ENCODE measurements at regions not wholly inside any gene's neighbourhood (a gene's known extent, or its start where the extent isn't known, plus 50 kb on each side); places are given as distances from the start of the nearest gene placed in this dataset.

DNA sequence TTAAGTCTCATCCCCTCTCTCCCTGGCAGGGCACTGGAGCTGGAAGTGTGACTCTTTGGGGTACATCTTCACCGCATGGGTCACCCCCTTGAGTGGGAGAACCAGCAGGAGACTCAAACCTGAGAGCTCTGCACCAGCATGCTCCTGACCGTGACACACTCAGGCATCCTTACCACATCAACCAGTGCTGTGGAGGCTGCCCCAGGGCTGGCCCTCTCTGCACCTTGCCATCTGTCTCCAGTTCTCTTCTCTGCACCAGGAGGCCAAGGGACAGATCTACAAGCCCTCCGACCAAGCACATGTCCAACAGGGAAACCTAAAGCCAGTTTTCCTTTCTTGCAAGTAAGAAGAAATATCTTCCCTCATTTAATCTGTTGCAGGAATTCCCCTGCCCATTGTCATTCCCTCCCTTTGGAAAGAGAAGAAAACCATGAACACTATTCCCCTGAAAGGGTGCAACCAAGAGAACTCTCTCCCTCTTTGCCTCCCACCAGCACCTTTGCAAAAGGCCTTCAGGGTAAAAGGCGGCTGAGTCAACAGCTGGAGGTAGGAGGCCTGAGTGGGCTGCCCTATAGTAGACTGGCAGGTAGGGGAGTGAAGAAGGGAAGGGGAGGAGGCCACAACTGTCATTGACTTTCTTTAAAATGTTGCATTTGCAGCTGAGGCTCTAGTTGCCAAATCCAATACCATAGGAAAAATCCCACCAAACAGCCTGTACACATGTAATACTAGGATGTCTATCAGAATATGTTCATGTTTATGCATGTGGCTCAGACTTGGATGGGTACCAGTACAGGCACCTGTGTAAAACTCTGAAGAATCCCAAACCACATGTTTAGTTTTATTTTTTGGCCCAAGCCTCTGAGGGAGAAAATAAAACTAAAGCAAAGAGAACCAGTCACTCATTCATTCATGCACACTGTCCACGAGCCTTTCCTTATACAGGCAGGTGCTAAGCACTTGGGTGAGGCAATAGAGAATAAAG lies 117.0 kb downstream of the WT1 start:
- POLR2A ChIA-PET = interaction anchor here (0.5 kb wide), 1 partner anchor 18 kb away, joined by 3 read pairs; no protein-coding TSS in a partner anchor
- TF ChIP-seq ASH2L (IDR thresholded peaks at IDR 0.05; ENCODE audit: borderline replicate concordance, low read depth) (no peak), TBL1XR1 (IDR thresholded peaks at IDR 0.05; ENCODE audit: low read depth, low read length) (no peak), SMAD5 (IDR thresholded peaks at IDR 0.05; ENCODE audit: low read depth) (no peak), ZNF207 (IDR thresholded peaks at IDR 0.05; ENCODE audit: borderline replicate concordance) (no peak), CHD2 (IDR thresholded peaks at IDR 0.05; ENCODE audit: borderline replicate concordance, low read depth, low read length) (no peak), RELA (IDR thresholded peaks at IDR 0.05; ENCODE audit: borderline replicate concordance, partially characterized antibody) (no peak), CREM (IDR thresholded peaks at IDR 0.05; ENCODE audit: low read depth) (no peak), MTA2 (IDR thresholded peaks at IDR 0.05; ENCODE audit: low read depth) (no peak), YBX1 (IDR thresholded peaks at IDR 0.05) (no peak), CBX3 (IDR thresholded peaks at IDR 0.05; ENCODE audit: borderline replicate concordance, low read depth) (no peak)
- TF ChIP-seq, protein P1, sequence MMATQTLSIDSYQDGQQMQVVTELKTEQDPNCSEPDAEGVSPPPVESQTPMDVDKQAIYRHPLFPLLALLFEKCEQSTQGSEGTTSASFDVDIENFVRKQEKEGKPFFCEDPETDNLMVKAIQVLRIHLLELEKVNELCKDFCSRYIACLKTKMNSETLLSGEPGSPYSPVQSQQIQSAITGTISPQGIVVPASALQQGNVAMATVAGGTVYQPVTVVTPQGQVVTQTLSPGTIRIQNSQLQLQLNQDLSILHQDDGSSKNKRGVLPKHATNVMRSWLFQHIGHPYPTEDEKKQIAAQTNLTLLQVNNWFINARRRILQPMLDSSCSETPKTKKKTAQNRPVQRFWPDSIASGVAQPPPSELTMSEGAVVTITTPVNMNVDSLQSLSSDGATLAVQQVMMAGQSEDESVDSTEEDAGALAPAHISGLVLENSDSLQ (IDR thresholded peaks at IDR 0.05) = no peak
- TF ChIP-seq, protein P2, sequence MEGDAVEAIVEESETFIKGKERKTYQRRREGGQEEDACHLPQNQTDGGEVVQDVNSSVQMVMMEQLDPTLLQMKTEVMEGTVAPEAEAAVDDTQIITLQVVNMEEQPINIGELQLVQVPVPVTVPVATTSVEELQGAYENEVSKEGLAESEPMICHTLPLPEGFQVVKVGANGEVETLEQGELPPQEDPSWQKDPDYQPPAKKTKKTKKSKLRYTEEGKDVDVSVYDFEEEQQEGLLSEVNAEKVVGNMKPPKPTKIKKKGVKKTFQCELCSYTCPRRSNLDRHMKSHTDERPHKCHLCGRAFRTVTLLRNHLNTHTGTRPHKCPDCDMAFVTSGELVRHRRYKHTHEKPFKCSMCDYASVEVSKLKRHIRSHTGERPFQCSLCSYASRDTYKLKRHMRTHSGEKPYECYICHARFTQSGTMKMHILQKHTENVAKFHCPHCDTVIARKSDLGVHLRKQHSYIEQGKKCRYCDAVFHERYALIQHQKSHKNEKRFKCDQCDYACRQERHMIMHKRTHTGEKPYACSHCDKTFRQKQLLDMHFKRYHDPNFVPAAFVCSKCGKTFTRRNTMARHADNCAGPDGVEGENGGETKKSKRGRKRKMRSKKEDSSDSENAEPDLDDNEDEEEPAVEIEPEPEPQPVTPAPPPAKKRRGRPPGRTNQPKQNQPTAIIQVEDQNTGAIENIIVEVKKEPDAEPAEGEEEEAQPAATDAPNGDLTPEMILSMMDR (IDR thresholded peaks at IDR 0.05 in 2 of 3, conservative IDR thresholded peaks at IDR 0.05 in 1 of 3; ENCODE audit: control insufficient read depth in 2 of 3, extremely low read depth in 1 of 3, insufficient read depth in 1 of 3, low read depth in 3 of 3, low read length in 3 of 3) = no peak
- H3K4me3 ChIP-seq = no peak overlapping the region
- peaks cover 0 to 4% of the 10 kb centered on the region in 2 experiments; a peak in 1 of 4 replicates for H3K27me3 ChIP-seq (replicated peaks in 1 of 2; ENCODE audit: control insufficient read depth in 2 of 2, insufficient read depth in 2 of 2, low read length in 1 of 2)
- no peaks in the 10 kb centered on the region for H3K4me1 ChIP-seq (ENCODE audit: control insufficient read depth, insufficient read depth, low read length)
- WGBS (ENCODE audit: insufficient coverage, insufficient replicate concordance, low lambda C conversion rate, missing lambda C conversion rate) = 27% methylated on average over 5 of the region's 5 CpGs
- no peaks in the 10 kb centered on the region for H3K36me3 ChIP-seq (ENCODE audit: control insufficient read depth in 2 of 2, insufficient read depth in 2 of 2, low read length in 1 of 2)
- no peaks in the 10 kb centered on the region; the same call in 2 of the 3 replicates for H3K9me3 ChIP-seq (replicated peaks; ENCODE audit: control insufficient read depth, insufficient read depth, low read length)
- FAIRE-seq = no peak
- in situ Hi-C loops (cut with MboI) = no loop called here
- RAD21 ChIA-PET (ENCODE audit: unreplicated experiment) = interaction anchor here (0.5 kb wide), 1 partner anchor 251 kb away, joined by 3 read pairs; no protein-coding TSS in a partner anchor
- H4K20me1 ChIP-seq (ENCODE audit: control insufficient read depth, insufficient read depth) = no peaks in the 10 kb centered on the region
- DNase-seq (ENCODE audit: low read depth, low spot score) = no peak
- SMC1A ChIA-PET (ENCODE audit: uncharacterized antibody, unreplicated experiment) = interaction anchor here (1.2 kb wide), 1 partner anchor 14 kb away, joined by 4 read pairs; no protein-coding TSS in a partner anchor
- intact Hi-C loops (cut with micrococcal nuclease; ENCODE audit: unreplicated experiment) = no loop called here
- H3K9ac ChIP-seq (ENCODE audit: control insufficient read depth, insufficient read depth, low read length) = no peak overlapping the region
- BruUV-seq (replicated peaks) = no TSS peak
- H3K27ac ChIP-seq (ENCODE audit: control insufficient read depth, insufficient read depth) = no peak overlapping the region
- CTCF ChIA-PET = interaction anchor here (2.8 kb wide), 1 partner anchor 475 kb away, joined by 8 read pairs; no protein-coding TSS in a partner anchor
- H3K4me2 ChIP-seq (ENCODE audit: control insufficient read depth, insufficient read depth) = no peak overlapping the region
- no peak for ATAC-seq
- no peaks in the 10 kb centered on the region for H3K79me2 ChIP-seq (ENCODE audit: control insufficient read depth, insufficient read depth, low read length)
- H2AFZ ChIP-seq (ENCODE audit: control insufficient read depth, low read depth, low read length) = no peak overlapping the region

Measured in GM12878 (cell line).